NCI-H1048 (cell line): ENCODE measurements at regions not wholly inside any gene's neighbourhood (a gene's known extent, or its start where the extent isn't known, plus 50 kb on each side); places are given as distances from the start of the nearest gene placed in this dataset.
A peak's percentile ranks its signal among the peaks of the same experiment; 100 is the strongest.

ENCODE experiments used
- DNase-seq: peaks from one replicate; lab custom pipeline; 2025; lab: John Stamatoyannopoulos, UW

DNA sequence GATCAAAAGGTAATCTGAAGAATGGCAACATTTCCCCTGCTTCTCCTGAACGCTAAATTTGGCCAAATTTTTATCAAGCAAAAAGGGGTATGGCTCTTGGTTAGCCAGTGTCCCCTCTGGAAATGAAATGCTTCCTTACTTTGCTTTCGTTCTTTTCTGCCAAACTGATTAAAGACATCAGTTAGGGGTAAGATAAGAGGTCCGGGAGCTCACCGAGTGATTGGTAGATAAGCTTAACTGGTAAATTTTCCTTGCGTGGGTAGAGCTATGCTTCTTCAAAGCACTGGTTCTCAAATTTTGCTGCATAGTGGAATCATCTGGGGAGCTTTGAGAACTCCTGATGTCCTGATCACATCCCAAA lies 62.7 kb upstream of the MAPRE2 start:
- DNase-seq = no peak

DNA sequence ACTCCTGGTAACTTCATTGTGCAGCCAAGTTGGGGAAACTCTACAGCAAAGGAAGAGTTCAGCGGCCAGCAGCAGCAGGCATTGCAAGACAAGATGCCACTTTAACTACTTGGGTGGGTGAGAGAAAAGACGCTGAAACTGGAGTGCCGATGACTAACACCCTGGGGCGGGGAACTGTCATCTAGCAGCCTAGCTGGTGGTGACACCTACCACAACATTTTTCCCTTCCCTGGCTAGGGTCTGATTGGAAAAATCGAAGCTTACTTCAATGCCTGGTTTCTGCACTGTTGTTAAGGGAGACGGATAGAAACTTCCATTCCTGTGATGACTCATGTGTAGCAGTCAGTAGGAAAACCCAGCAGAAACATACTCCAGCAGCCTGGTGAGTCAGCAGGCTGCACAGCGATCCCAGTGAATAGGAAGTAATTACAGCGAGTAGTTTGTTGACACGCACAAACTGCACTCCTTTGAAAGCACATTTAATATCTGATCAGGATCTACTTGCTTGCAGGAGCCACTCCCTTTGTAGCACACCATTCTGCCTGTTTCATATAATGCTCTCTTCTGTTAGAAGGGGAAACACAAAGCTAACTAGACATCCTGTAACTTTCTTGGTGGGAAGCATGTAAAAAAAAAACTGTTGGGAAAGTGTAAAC lies 62.1 kb upstream of the MAPRE2 start:
- peak; percentile 38 for DNase-seq

DNA sequence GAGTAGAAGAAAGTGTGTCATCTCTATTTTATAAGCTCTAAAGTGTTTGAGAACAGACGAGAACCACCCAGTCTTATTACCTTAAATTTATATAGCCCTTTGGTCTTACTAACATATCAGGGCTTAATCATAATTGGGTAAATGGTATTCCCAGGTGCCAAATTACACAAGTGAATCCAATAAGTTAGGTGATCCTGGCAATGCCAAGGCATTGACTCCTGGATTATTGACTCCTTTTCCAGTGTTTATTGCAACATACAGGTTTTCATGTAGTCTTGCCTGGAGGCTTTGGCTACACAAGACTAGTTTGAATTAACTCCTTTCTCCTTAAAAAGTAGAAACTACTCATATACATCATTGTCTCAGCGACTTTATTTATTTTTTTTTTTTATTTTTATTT lies 59.7 kb upstream of the MAPRE2 start:
- DNase-seq = no peak

DNA sequence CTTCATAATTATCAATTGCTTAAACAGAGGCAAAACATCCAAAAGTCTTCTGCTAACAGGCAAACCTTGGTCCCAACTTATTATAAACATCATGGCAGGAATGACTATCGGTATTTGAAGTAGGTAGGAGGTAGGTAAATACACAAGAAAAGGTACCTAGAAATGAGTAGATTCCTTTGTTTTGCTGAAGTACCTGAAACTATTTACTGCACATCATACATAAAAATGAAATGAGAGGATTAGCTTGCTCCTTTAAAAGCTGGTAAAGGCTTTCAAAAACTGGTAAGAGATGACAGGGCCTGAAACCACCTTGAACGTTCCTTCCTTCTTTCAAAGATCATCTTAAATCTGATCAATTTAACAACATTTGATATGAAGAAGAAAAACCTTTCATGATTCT lies 55.2 kb upstream of the MAPRE2 start:
- DNase-seq = no peak

DNA sequence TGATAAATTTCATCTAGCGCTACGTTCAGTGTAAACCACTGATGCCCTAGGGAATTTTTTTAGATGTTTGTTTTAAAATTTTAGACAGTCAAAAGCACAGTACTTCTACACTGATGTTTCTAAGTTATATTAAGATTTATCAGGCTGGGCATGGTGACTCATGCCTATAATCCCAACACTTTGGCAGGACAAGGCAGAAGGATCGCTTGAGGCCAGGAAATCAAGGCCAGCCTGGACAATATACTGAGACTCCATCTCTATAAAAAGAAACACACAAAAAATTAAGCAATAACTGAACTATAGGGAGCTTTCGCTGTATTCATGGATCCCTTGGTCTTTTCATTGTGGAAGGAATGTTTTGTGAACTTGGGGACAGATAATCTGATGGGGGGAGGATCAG lies 50.6 kb upstream of the MAPRE2 start:
- no peak for DNase-seq

DNA sequence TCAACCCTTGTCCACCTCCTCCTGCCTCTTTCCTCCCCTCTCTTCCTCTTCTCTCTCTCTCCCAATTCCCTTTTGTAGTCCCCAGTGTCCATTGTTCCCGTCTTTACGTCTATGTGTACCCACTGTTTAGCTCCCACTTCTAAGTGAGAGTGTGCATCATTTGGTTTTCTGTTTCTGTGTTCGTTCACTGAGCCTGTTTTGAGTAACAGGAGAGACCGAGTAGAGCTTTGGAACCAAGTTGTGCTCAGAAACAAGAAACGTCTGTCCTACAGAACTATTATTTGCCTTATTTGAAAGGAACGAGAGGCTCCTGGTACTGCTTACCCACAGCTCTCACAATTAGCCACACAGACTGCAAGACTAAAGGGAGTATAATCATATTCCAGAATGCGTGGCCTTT lies 50.1 kb upstream of the MAPRE2 start:
- DNase-seq = no peak
